Fibroblast of mammary gland (primary cell): ENCODE measurements at regions not wholly inside any gene's neighbourhood (a gene's known extent, or its start where the extent isn't known, plus 50 kb on each side); places are given as distances from the start of the nearest gene placed in this dataset.

Experiments
- DNase-seq: peaks from one replicate; pipeline ENCODE4 v3.0.0-alpha.2; 2010; ENCODE audit warnings: low read depth
- H3K4me3 ChIP-seq: 2 replicates; pipeline ENCODE4 v1.5.1; 2011; ENCODE audit warnings: low read depth, mild to moderate bottlenecking, low read length, moderate library complexity; ENCODE audit not compliant: control insufficient read depth
- TF ChIP-seq, protein P1 (sequence below): conservative IDR thresholded peaks from 2 replicates; pipeline ENCODE4 v1.5.1; 2011; ENCODE audit warnings: low read depth, low read length, inconsistent platforms; ENCODE audit not compliant: control insufficient read depth, insufficient read depth

DNA sequence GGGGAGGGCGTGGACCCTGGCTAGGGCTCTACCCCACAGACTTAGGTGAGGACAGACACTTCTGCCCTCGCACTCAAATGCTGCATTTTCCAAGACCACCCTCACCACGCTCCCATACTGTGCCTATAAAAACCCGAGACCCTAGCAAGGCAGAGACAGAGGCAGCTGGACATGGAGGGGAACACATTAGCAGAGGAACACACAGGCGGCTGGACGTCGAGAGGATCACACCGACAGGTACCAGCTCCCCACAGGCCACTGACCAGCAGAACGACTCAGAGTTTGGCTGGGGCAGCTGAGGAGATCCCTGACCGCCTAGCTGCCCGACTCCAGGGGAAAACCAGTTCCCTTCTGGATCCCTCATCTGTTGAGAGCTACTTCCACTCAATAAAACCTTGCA, 338.2 kb upstream of the SMIM30 start:
- TF ChIP-seq, protein P1, sequence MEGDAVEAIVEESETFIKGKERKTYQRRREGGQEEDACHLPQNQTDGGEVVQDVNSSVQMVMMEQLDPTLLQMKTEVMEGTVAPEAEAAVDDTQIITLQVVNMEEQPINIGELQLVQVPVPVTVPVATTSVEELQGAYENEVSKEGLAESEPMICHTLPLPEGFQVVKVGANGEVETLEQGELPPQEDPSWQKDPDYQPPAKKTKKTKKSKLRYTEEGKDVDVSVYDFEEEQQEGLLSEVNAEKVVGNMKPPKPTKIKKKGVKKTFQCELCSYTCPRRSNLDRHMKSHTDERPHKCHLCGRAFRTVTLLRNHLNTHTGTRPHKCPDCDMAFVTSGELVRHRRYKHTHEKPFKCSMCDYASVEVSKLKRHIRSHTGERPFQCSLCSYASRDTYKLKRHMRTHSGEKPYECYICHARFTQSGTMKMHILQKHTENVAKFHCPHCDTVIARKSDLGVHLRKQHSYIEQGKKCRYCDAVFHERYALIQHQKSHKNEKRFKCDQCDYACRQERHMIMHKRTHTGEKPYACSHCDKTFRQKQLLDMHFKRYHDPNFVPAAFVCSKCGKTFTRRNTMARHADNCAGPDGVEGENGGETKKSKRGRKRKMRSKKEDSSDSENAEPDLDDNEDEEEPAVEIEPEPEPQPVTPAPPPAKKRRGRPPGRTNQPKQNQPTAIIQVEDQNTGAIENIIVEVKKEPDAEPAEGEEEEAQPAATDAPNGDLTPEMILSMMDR = no peak

DNA sequence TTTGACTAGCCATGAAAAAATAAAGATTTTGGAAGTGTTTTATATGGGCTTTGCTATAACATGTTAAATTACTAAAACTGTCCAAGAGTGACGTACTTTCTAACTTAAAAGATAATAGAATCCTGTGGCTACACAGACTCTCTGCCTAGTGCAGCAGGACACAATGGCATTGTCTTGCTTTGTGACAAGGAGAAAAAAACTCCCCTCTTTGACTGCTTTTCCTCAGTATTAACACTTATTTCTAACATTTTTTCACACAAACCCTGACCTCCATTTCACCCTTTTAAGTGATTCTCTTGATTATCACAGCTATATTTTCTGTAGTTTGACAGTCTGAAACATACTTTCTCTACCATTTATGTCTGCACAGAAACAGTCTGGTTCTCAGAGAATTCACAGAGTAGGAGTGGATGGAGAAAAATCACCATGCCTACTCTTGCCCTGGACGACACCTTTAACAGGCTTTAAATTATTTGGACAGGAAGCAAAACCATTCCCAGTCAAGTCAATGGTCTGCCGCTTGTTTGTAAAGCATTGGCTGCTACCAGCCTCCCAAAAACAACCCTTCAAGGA, 336.3 kb upstream of the SMIM30 start:
- no peak for DNase-seq
- no peak overlapping the region for H3K4me3 ChIP-seq
- TF ChIP-seq, protein P1 = no peak

More for the DNA sequence above, 338.2 kb upstream of the SMIM30 start:
- no peak overlapping the region for H3K4me3 ChIP-seq
- DNase-seq = no peak

DNA sequence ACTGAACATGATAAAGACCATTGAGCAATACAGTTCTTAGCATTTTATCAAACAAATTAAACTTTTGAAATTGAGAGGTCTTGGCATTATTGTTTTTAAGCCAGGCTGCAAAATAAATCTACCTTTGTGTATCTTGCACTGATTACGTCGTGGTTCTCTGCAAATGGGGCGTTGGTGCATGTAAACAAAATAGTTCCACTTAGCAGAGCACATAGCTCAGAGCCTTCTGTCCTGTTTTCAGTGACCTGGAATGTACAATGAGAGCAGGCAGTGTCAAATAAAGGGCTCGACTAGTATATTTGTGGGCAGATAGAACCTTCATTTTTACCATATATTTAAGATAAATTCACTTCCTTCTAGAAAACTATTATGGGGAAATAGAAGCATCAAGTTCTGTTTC, 333.9 kb upstream of the SMIM30 start:
- H3K4me3 ChIP-seq = no peak overlapping the region
- DNase-seq = no peak
- TF ChIP-seq, protein P1 = no peak

DNA sequence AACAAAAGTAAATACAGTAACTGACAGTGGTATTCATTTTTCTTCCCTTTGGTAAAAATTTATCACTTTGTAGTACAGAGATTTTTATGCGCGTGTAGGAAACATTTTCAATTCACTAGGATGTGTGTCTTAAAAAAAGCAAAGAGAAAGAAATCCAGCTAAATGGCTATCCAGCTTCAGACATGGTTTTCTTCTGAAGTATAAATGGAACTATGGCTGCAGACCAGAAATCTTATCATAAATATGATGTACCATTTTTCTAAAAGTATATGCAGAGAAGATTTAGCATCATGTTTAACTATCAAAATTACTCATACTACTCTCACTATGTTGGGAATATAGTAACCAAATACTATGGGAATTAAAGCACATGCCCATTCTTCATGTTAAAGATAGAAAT, 328.4 kb upstream of the SMIM30 start:
- no peak for DNase-seq
- TF ChIP-seq, protein P1 = no peak
- no peak overlapping the region for H3K4me3 ChIP-seq

DNA sequence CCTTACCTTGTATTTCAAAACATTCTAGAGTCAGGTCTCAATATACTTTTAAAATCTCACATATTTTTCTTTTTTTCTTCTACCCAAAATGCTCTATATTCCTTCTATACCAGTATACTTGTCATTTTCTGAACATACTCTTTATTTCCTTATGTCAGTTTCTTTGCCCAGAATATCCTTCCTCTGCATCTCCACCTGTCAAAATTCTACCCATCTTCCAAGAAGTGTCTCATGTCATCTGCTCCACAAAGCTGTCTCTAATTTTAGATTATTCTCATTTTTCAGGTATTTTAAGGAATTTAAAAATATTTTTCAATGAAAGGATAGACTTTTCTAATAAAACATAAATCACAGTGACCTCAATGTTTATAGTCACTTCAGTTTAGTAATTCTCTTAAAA, 328.0 kb upstream of the SMIM30 start:
- DNase-seq = no peak
- no peak overlapping the region for H3K4me3 ChIP-seq
- TF ChIP-seq, protein P1 = no peak

DNA sequence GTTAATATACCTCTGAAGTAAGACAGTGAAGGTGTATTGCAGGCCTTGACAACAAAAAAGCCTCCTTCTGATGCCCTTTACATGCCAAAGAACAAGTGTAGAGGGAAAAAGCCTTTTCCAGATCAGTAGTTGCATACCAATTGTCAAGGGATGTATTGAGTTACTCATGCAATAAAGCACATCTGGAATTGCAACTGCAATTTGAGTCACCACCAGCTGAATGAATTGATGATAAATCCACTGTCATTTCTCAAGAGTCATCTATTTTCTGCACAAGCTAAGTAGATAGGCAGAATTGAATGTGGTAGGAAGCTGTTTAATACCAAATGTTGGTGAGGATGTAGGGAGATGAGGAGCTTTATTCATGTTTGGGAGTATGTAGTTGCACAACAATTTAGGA, 325.9 kb upstream of the SMIM30 start:
- TF ChIP-seq, protein P1 = no peak
- DNase-seq = peak; percentile 63
- H3K4me3 ChIP-seq = no peak overlapping the region

DNA sequence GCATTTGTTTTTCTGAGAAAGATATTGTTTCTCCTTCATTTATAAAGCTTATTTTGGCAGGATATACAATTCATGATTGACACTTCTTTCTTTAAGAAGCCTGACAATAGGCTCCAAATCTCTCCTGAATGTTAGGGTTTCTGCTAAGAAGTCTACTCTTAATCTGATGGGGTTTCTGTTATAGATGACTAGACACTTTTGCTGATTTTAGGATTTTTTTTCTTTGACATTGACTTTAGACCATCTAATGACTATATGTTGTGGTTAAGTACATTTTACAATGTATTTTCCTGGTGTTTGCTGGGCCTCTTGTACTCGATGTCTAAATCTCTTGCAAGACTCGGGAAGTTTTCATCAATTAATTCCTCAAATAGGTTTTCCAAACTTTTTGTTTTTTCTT, 321.8 kb upstream of the SMIM30 start:
- DNase-seq = no peak
- TF ChIP-seq, protein P1 = no peak
- no peak overlapping the region for H3K4me3 ChIP-seq
